DOHH2 (cell line): ENCODE measurements at regions not wholly inside any gene's neighbourhood (a gene's known extent, or its start where the extent isn't known, plus 50 kb on each side); places are given as distances from the start of the nearest gene placed in this dataset.

Source experiments
- H3F3A ChIP-seq: fragments of 200-600 bp; sonication (generic), shearing (Covaris generic); 2 replicates; pipeline ENCODE4 v1.6.0; 2016; ENCODE audit warnings: antibody characterized with exemption, mild to moderate bottlenecking; ENCODE audit not compliant: control insufficient read depth, insufficient read depth
- H3K27ac ChIP-seq: fragments of 200-600 bp; sonication (generic); 2 replicates; pipeline ENCODE4 v1.5.1; 2014; ENCODE audit warnings: low read depth, mild to moderate bottlenecking, low read length, moderate library complexity
- H3K27me3 ChIP-seq: fragments of 200-600 bp; sonication (generic); 2 replicates; pipeline ENCODE4 v1.6.1; 2014; ENCODE audit warnings: mild to moderate bottlenecking, low read length, mixed read lengths; ENCODE audit not compliant: control insufficient read depth
- H3K36me3 ChIP-seq: fragments of 200-600 bp; sonication (generic); 2 replicates; pipeline ENCODE4 v1.6.1; 2014; ENCODE audit warnings: mild to moderate bottlenecking, low read length, moderate library complexity, mixed read lengths; ENCODE audit not compliant: control insufficient read depth
- H3K4me1 ChIP-seq: fragments of 200-600 bp; sonication (generic); 2 replicates; pipeline ENCODE4 v1.6.1; 2014; ENCODE audit warnings: mild to moderate bottlenecking, low read length, mixed read lengths; ENCODE audit not compliant: control insufficient read depth
- H3K4me2 ChIP-seq: fragments of 200-600 bp; sonication (generic); 2 replicates; pipeline ENCODE4 v1.6.0; 2014; ENCODE audit warnings: mild to moderate bottlenecking, low read length, moderate library complexity
- H3K4me3 ChIP-seq: fragments of 200-600 bp; sonication (generic); 2 replicates; pipeline ENCODE4 v1.5.1; 2014; ENCODE audit warnings: mild to moderate bottlenecking, low read length, mixed read lengths
- H3K79me2 ChIP-seq: fragments of 200-600 bp; sonication (generic); 2 replicates; pipeline ENCODE4 v1.6.1; 2014; ENCODE audit warnings: mild to moderate bottlenecking, low read length, mixed read lengths; ENCODE audit not compliant: control insufficient read depth
- H3K9me2 ChIP-seq: fragments of 200-600 bp; sonication (generic); replicated peaks from 2 replicates; pipeline ENCODE4 v1.6.1; 2014; ENCODE audit warnings: mild to moderate bottlenecking, low read length, mixed read lengths; ENCODE audit not compliant: control insufficient read depth
- H3K9me3 ChIP-seq: fragments of 200-600 bp; sonication (generic); 2 replicates; pipeline ENCODE4 v1.6.1; 2014; ENCODE audit warnings: antibody characterized with exemption, low read length, mixed read lengths; ENCODE audit not compliant: control insufficient read depth, insufficient read depth
- H4K20me1 ChIP-seq: fragments of 200-600 bp; sonication (generic); 2 replicates; pipeline ENCODE4 v1.6.0; 2014; ENCODE audit warnings: low read depth, mild to moderate bottlenecking, antibody characterized with exemption, low read length, moderate library complexity; ENCODE audit not compliant: control insufficient read depth, insufficient read depth
- CTCF ChIP-seq: fragments of 200-600 bp; sonication (generic); IDR thresholded peaks from one replicate; pipeline ENCODE4 v1.5.1; 2014; ENCODE audit warnings: antibody characterized with exemption, mild to moderate bottlenecking, low read depth, low read length; ENCODE audit not compliant: poor library complexity, severe bottlenecking
- EZH2phosphoT487 ChIP-seq: fragments of 200-600 bp; sonication (generic); IDR thresholded peaks from 2 replicates; pipeline ENCODE4 v1.6.1; 2017; ENCODE audit warnings: borderline replicate concordance, mild to moderate bottlenecking, antibody characterized with exemption, low read length, moderate library complexity, mixed read lengths

- Histone ChIP-seq H3K4me3 (no peak overlapping the region), H3K36me3 (no peaks in the 10 kb centered on the region), H3K9me2 (no peaks in the 10 kb centered on the region), H3K9me3 (no peaks in the 10 kb centered on the region), H3K79me2 (no peaks in the 10 kb centered on the region), H4K20me1 (no peaks in the 10 kb centered on the region), H3K27me3 (no peaks in the 10 kb centered on the region), H3K4me1 (no peaks in the 10 kb centered on the region), H3F3A (no peaks in the 10 kb centered on the region), H3K4me2 (no peak overlapping the region), H3K27ac (no peak overlapping the region)
- TF ChIP-seq CTCF (no peak), EZH2phosphoT487 (no peak)
Observed at GRCh38 chr12:83666690-83667089, 980.0 kb downstream of the TMTC2 start.

GRCh38 chr12:83665634-83666218, 979.0 kb downstream of the TMTC2 start:
- no peaks in the 10 kb centered on the region for H3K36me3 ChIP-seq
- no peak overlapping the region for H3K4me2 ChIP-seq
- no peak overlapping the region for H3K4me3 ChIP-seq
- H3K9me3 ChIP-seq, result no peaks in the 10 kb centered on the region
- no peaks in the 10 kb centered on the region for H3K79me2 ChIP-seq
- no peaks in the 10 kb centered on the region for H3K9me2 ChIP-seq
- H3K27ac ChIP-seq, result no peak overlapping the region
- H4K20me1 ChIP-seq, result no peaks in the 10 kb centered on the region
- no peaks in the 10 kb centered on the region for H3K27me3 ChIP-seq
- TF ChIP-seq CTCF (no peak), EZH2phosphoT487 (no peak)
- H3F3A ChIP-seq, result no peaks in the 10 kb centered on the region
- no peaks in the 10 kb centered on the region for H3K4me1 ChIP-seq

- H3K79me2 ChIP-seq, result no peaks in the 10 kb centered on the region
- H3F3A ChIP-seq, result no peaks in the 10 kb centered on the region
- no peak overlapping the region for H3K4me2 ChIP-seq
- TF ChIP-seq CTCF, result no peak
- no peak for TF ChIP-seq EZH2phosphoT487
- no peaks in the 10 kb centered on the region for H3K4me1 ChIP-seq
- H4K20me1 ChIP-seq, result no peaks in the 10 kb centered on the region
- H3K4me3 ChIP-seq, result no peak overlapping the region
- no peaks in the 10 kb centered on the region for H3K9me2 ChIP-seq
- no peaks in the 10 kb centered on the region for H3K36me3 ChIP-seq
- H3K27ac ChIP-seq, result no peak overlapping the region
- no peaks in the 10 kb centered on the region for H3K27me3 ChIP-seq
- no peaks in the 10 kb centered on the region for H3K9me3 ChIP-seq
Observed at GRCh38 chr12:83664650-83665049, 977.9 kb downstream of the TMTC2 start.
